Fibroblast of the conjunctiva (primary cell): ENCODE measurements at regions not wholly inside any gene's neighbourhood (a gene's known extent, or its start where the extent isn't known, plus 50 kb on each side); places are given as distances from the start of the nearest gene placed in this dataset.

Experiments
- DNase-seq: peaks from one replicate; pipeline ENCODE4 v3.0.0-alpha.2; 2010; ENCODE audit warnings: low read depth

- no peak for DNase-seq
Observed at GRCh38 chr19:30784850-30785457, 412.8 kb downstream of the ZNF536 start.

GRCh38 chr19:30783936-30784335 lies 411.8 kb downstream of the ZNF536 start:
- DNase-seq: no peak

GRCh38 chr19:30783212-30783611 lies 411.0 kb downstream of the ZNF536 start:
- no peak for DNase-seq

GRCh38 chr19:30781519-30781918 lies 409.3 kb downstream of the ZNF536 start:
- peak; percentile 48 for DNase-seq

GRCh38 chr19:30781047-30781446 lies 408.9 kb downstream of the ZNF536 start:
- no peak for DNase-seq

- DNase-seq: no peak
Observed at GRCh38 chr19:30780456-30780855, 408.3 kb downstream of the ZNF536 start.

GRCh38 chr19:30780032-30780431 lies 407.8 kb downstream of the ZNF536 start:
- DNase-seq: peak; percentile 54

GRCh38 chr19:30778961-30779715 lies 407.0 kb downstream of the ZNF536 start:
- no peak for DNase-seq

- no peak for DNase-seq
Observed at GRCh38 chr19:30778061-30778460, 405.9 kb downstream of the ZNF536 start.

GRCh38 chr19:30775956-30776355 lies 403.8 kb downstream of the ZNF536 start:
- DNase-seq: no peak

GRCh38 chr19:30774252-30774766 lies 402.1 kb downstream of the ZNF536 start:
- DNase-seq: no peak

GRCh38 chr19:30762651-30763050 lies 390.5 kb downstream of the ZNF536 start:
- no peak for DNase-seq

- no peak for DNase-seq
Observed at GRCh38 chr19:30760014-30760413, 387.8 kb downstream of the ZNF536 start.

GRCh38 chr19:30757837-30758617 lies 385.8 kb downstream of the ZNF536 start:
- DNase-seq: no peak

GRCh38 chr19:30757104-30757836 lies 385.1 kb downstream of the ZNF536 start:
- DNase-seq: no peak

- DNase-seq: no peak
Observed at GRCh38 chr19:30755581-30755980, 383.4 kb downstream of the ZNF536 start.

- no peak for DNase-seq
Observed at GRCh38 chr19:30754162-30754561, 382.0 kb downstream of the ZNF536 start.

GRCh38 chr19:30752876-30753275 lies 380.7 kb downstream of the ZNF536 start:
- DNase-seq: no peak

GRCh38 chr19:30752201-30752600 lies 380.0 kb downstream of the ZNF536 start:
- no peak for DNase-seq

GRCh38 chr19:30745476-30745985 lies 373.3 kb downstream of the ZNF536 start:
- DNase-seq: no peak

GRCh38 chr19:30744741-30745475 lies 372.7 kb downstream of the ZNF536 start:
- no peak for DNase-seq
